ENCODE measurements at regions not wholly inside any gene's neighbourhood (a gene's known extent, or its start where the extent isn't known, plus 50 kb on each side); places are given as distances from the start of the nearest gene placed in this dataset.
A peak's percentile ranks its signal among the peaks of the same experiment; 100 is the strongest.

DNA sequence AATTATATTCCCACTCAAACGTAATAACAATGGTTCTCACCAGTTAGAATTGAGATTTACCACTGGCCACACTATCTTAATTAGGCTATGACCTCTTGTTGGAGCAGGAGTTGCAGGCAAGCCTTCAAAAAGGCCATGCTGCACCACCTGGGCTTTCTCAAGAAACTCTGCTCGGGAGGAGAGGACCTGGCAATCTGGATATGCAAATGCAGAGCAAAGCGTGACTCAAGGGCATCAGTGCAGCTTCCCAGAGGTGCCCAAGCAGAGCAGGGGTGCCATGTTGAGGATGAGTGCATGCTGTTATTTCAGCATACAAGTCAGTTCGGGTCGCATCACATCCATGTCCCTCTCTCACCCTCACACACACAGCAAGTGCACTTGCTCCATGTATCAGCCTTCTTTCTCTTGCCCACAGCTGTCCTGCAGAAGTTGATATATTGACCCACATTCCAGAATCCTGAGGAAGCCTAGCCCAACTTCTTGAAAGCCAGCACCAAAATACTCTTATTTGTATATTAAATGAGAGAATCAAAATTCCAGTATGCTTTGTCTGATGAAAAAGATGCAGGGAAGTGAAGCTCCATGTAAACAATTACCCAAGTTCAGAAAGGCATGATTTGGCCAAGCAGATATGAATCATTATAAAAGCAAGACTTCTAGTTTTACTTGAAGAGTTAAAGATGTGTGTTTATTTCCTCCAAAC is 55.7 kb upstream of the IL6 start:
- Histone ChIP-seq H3K4me3 (ENCODE audit: low read depth in 2 of 2, low read length in 2 of 2) (no peak overlapping the region), H3K27ac (ENCODE audit: low read length) (peak overlapping the region; percentile 9; the same call in 1 of the 2 replicates), H3K36me3 (ENCODE audit: control insufficient read depth, insufficient read depth, low read length) (no peaks in the 10 kb centered on the region), H3K4me1 (ENCODE audit: control insufficient read depth, insufficient read depth, low read length) (peaks cover 6% of the 10 kb centered on the region), H3K9me3 (ENCODE audit: control insufficient read depth, insufficient read depth, low read depth, low read length) (no peaks in the 10 kb centered on the region), H3K27me3 (ENCODE audit: control insufficient read depth, insufficient read depth, low read length) (no peaks in the 10 kb centered on the region)
- ATAC-seq, result no peak
- ChIA-PET POLR2A (no interaction called here), CTCF (no interaction called here)
- BruUV-seq (replicated peaks), result no TSS peak
- TF ChIP-seq SIN3A (IDR thresholded peaks at IDR 0.05; ENCODE audit: borderline replicate concordance, insufficient read depth, low read depth, low read length), result no peak
- TF ChIP-seq, protein P1, sequence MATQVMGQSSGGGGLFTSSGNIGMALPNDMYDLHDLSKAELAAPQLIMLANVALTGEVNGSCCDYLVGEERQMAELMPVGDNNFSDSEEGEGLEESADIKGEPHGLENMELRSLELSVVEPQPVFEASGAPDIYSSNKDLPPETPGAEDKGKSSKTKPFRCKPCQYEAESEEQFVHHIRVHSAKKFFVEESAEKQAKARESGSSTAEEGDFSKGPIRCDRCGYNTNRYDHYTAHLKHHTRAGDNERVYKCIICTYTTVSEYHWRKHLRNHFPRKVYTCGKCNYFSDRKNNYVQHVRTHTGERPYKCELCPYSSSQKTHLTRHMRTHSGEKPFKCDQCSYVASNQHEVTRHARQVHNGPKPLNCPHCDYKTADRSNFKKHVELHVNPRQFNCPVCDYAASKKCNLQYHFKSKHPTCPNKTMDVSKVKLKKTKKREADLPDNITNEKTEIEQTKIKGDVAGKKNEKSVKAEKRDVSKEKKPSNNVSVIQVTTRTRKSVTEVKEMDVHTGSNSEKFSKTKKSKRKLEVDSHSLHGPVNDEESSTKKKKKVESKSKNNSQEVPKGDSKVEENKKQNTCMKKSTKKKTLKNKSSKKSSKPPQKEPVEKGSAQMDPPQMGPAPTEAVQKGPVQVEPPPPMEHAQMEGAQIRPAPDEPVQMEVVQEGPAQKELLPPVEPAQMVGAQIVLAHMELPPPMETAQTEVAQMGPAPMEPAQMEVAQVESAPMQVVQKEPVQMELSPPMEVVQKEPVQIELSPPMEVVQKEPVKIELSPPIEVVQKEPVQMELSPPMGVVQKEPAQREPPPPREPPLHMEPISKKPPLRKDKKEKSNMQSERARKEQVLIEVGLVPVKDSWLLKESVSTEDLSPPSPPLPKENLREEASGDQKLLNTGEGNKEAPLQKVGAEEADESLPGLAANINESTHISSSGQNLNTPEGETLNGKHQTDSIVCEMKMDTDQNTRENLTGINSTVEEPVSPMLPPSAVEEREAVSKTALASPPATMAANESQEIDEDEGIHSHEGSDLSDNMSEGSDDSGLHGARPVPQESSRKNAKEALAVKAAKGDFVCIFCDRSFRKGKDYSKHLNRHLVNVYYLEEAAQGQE (IDR thresholded peaks at IDR 0.05; ENCODE audit: insufficient read depth in 1 of 2, low read depth in 2 of 2, low read length in 1 of 2), result no peak
- TF ChIP-seq, protein P2, sequence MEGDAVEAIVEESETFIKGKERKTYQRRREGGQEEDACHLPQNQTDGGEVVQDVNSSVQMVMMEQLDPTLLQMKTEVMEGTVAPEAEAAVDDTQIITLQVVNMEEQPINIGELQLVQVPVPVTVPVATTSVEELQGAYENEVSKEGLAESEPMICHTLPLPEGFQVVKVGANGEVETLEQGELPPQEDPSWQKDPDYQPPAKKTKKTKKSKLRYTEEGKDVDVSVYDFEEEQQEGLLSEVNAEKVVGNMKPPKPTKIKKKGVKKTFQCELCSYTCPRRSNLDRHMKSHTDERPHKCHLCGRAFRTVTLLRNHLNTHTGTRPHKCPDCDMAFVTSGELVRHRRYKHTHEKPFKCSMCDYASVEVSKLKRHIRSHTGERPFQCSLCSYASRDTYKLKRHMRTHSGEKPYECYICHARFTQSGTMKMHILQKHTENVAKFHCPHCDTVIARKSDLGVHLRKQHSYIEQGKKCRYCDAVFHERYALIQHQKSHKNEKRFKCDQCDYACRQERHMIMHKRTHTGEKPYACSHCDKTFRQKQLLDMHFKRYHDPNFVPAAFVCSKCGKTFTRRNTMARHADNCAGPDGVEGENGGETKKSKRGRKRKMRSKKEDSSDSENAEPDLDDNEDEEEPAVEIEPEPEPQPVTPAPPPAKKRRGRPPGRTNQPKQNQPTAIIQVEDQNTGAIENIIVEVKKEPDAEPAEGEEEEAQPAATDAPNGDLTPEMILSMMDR (IDR thresholded peaks at IDR 0.05), result no peak
- TF ChIP-seq TCF7L2 (IDR thresholded peaks at IDR 0.05; ENCODE audit: low read depth, low read length), result no peak
- TF ChIP-seq POLR2AphosphoS5 (IDR thresholded peaks at IDR 0.05; ENCODE audit: low read depth, low read length), result no peak
- in situ Hi-C loops (cut with HindIII; ENCODE audit: low pct_unique_long_range_greater_than_20kb, low sequenced_read_pairs), result no loop called here
- intact Hi-C loops (cut with micrococcal nuclease; ENCODE audit: unreplicated experiment), result no loop called here
- DNase-seq (ENCODE audit: low read depth, low spot score), result no peak

DNA sequence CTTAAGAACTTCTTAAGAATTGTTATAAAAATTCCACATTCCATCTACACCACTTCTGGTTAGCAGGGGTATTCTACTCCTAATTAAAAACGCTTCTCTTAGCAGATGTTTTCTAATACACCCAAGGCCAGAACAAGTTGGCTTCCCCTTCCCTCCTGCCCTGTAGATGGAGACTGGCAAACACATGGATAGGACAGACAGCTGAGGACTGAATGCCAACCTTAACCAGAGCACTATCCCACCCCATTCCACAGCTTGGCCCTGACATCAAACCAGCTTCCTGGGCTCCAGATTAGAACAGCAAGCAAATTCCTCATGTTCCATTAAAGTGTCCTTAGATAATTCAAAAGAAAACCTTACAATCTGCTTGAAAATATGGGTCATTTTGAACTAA is 56.6 kb upstream of the IL6 start:
- TF ChIP-seq TCF7L2 (IDR thresholded peaks at IDR 0.05; ENCODE audit: low read depth, low read length) (no peak), POLR2AphosphoS5 (IDR thresholded peaks at IDR 0.05; ENCODE audit: low read depth, low read length) (no peak), SIN3A (IDR thresholded peaks at IDR 0.05; ENCODE audit: borderline replicate concordance, insufficient read depth, low read depth, low read length) (no peak)
- TF ChIP-seq, protein P2 (IDR thresholded peaks at IDR 0.05), result no peak
- TF ChIP-seq, protein P1 (IDR thresholded peaks at IDR 0.05; ENCODE audit: insufficient read depth in 1 of 2, low read depth in 2 of 2, low read length in 1 of 2), result no peak
- Histone ChIP-seq H3K4me1 (ENCODE audit: control insufficient read depth, insufficient read depth, low read length) (peaks cover 6% of the 10 kb centered on the region), H3K27me3 (ENCODE audit: control insufficient read depth, insufficient read depth, low read length) (no peaks in the 10 kb centered on the region), H3K9me3 (ENCODE audit: control insufficient read depth, insufficient read depth, low read depth, low read length) (0 out of 2 replicates have a peak, but pooled peaks cover 3% of the 10 kb centered on the region), H3K27ac (ENCODE audit: low read length) (peak overlapping the region; percentile 21; the same call in 1 of the 2 replicates), H3K4me3 (ENCODE audit: low read depth in 2 of 2, low read length in 2 of 2) (no peak overlapping the region), H3K36me3 (ENCODE audit: control insufficient read depth, insufficient read depth, low read length) (no peaks in the 10 kb centered on the region)
- CTCF ChIA-PET, result interaction anchor here (0.7 kb wide), 1 partner anchor 566 kb away, joined by 3 read pairs; no protein-coding TSS in a partner anchor
- ATAC-seq, result no peak
- DNase-seq (ENCODE audit: low read depth, low spot score), result no peak
- no TSS peak for BruUV-seq (replicated peaks)
- POLR2A ChIA-PET, result no interaction called here
- in situ Hi-C loops (cut with HindIII; ENCODE audit: low pct_unique_long_range_greater_than_20kb, low sequenced_read_pairs) (no loop called here), intact Hi-C loops (cut with micrococcal nuclease; ENCODE audit: unreplicated experiment) (no loop called here)
